Esophagus muscularis mucosa (tissue), 4 donors: ENCODE measurements at regions not wholly inside any gene's neighbourhood (a gene's known extent, or its start where the extent isn't known, plus 50 kb on each side); places are given as distances from the start of the nearest gene placed in this dataset.

Experiments used
- EP300 ChIP-seq: sonication (generic); formaldehyde crosslinking; IDR thresholded peaks from one replicate; pipeline ENCODE4 v1.6.1; 2017; ENCODE audit warnings: antibody characterized with exemption
- POLR2AphosphoS5 ChIP-seq, 2 donors: sonication (generic); formaldehyde crosslinking; IDR thresholded peaks; one replicate each; pipeline ENCODE4 v1.6.1; 2017; ENCODE audit warnings: antibody characterized with exemption in 2 of 2
- TF ChIP-seq, protein P1 (sequence below), 3 experiments: fragments of 200-600 bp in 2 of 3; fragments of 450-650 bp in 1 of 3; sonication (generic) in 2 of 3; IDR thresholded peaks; one replicate each; pipeline ENCODE4 v1.5.1; 2017 to 2019; ENCODE audit warnings: antibody characterized with exemption in 3 of 3, mild to moderate bottlenecking in 2 of 3, moderate library complexity in 1 of 3

DNA sequence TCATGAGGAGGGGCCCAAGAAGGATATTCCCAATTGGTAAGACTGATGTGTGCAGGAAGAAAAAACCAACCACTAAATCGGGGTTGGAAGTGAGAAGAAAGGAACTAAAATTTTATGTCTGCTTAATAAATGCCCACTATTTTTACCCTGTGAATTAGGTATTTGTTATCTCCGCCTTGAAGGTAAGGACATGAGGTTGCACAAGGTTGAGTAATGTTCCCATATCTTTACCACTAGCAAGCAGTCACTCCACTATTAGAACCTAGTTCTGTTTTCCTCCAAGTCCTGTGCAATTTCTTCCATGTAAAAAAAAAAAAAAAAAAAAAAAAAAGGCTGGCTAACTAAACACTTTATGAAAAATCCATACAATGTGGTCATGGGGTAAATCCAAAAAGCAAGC is 318.5 kb upstream of the SLCO3A1 start:
- no peak for TF ChIP-seq POLR2AphosphoS5 (IDR thresholded peaks at IDR 0.05)
- TF ChIP-seq, protein P1, sequence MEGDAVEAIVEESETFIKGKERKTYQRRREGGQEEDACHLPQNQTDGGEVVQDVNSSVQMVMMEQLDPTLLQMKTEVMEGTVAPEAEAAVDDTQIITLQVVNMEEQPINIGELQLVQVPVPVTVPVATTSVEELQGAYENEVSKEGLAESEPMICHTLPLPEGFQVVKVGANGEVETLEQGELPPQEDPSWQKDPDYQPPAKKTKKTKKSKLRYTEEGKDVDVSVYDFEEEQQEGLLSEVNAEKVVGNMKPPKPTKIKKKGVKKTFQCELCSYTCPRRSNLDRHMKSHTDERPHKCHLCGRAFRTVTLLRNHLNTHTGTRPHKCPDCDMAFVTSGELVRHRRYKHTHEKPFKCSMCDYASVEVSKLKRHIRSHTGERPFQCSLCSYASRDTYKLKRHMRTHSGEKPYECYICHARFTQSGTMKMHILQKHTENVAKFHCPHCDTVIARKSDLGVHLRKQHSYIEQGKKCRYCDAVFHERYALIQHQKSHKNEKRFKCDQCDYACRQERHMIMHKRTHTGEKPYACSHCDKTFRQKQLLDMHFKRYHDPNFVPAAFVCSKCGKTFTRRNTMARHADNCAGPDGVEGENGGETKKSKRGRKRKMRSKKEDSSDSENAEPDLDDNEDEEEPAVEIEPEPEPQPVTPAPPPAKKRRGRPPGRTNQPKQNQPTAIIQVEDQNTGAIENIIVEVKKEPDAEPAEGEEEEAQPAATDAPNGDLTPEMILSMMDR (IDR thresholded peaks at IDR 0.05): no peak
- TF ChIP-seq EP300: no peak
